C4-2B (cell line): ENCODE measurements at regions not wholly inside any gene's neighbourhood (a gene's known extent, or its start where the extent isn't known, plus 50 kb on each side); places are given as distances from the start of the nearest gene placed in this dataset.

Source experiments
- H3K27ac ChIP-seq: fragments of 450-650 bp; 2 replicates; pipeline ENCODE4 v1.5.1; 2017
- CTCF ChIP-seq: fragments of 450-650 bp; conservative IDR thresholded peaks from 2 replicates; pipeline ENCODE4 v1.5.1; 2017; ENCODE audit warnings: mild to moderate bottlenecking
- ZFX ChIP-seq: fragments of 450-650 bp; IDR thresholded peaks from 2 replicates; pipeline ENCODE4 v1.6.1; 2017

GRCh38 chr1:104459886-104460285 lies 710.2 kb downstream of the AMY1C start:
- no peak overlapping the region for H3K27ac ChIP-seq
- TF ChIP-seq CTCF (no peak), ZFX (no peak)

- TF ChIP-seq ZFX (no peak), CTCF (no peak)
- H3K27ac ChIP-seq: no peak overlapping the region
Observed at GRCh38 chr1:104460880-104461279, 711.2 kb downstream of the AMY1C start.

- TF ChIP-seq ZFX: no peak
- TF ChIP-seq CTCF: no peak
- H3K27ac ChIP-seq: no peak overlapping the region
Observed at GRCh38 chr1:104463126-104463697, 713.5 kb downstream of the AMY1C start.

- H3K27ac ChIP-seq: no peak overlapping the region
Observed at GRCh38 chr1:104466068-104466467, 716.4 kb downstream of the AMY1C start.

GRCh38 chr1:104467590-104467989 lies 717.9 kb downstream of the AMY1C start:
- H3K27ac ChIP-seq: no peak overlapping the region
- no peak for TF ChIP-seq CTCF
- no peak for TF ChIP-seq ZFX

More at GRCh38 chr1:104466068-104466467, 716.4 kb downstream of the AMY1C start:
- no peak for TF ChIP-seq CTCF
- no peak for TF ChIP-seq ZFX

GRCh38 chr1:104468282-104468681 lies 718.6 kb downstream of the AMY1C start:
- TF ChIP-seq ZFX: no peak
- TF ChIP-seq CTCF: no peak
- H3K27ac ChIP-seq: no peak overlapping the region

- no peak for TF ChIP-seq ZFX
- no peak for TF ChIP-seq CTCF
Observed at GRCh38 chr1:104476126-104476525, 726.4 kb downstream of the AMY1C start.

More at GRCh38 chr1:104476126-104476525, 726.4 kb downstream of the AMY1C start:
- no peak overlapping the region for H3K27ac ChIP-seq
